H1 (cell line): ENCODE measurements at regions not wholly inside any gene's neighbourhood (a gene's known extent, or its start where the extent isn't known, plus 50 kb on each side); places are given as distances from the start of the nearest gene placed in this dataset.

Experiments
- CTCF ChIA-PET: fragments of 300-600 bp; sonication (Branson Sonifier 250); formaldehyde crosslinking; loops from one replicate; lab custom pipeline; 2021; ENCODE audit not compliant: partially characterized antibody; lab: Charles Lee
- POLR2A ChIA-PET: fragments of 300-600 bp; sonication (Branson Sonifier 250); formaldehyde crosslinking; loops from one replicate; lab custom pipeline; 2021; ENCODE audit warnings: inconsistent platforms; ENCODE audit not compliant: partially characterized antibody; lab: Charles Lee
- DNase-seq, 2 experiments: peaks; one replicate each; pipeline versions ENCODE4 v3.0.0 to v3.0.0-alpha.2; 2010 to 2022; ENCODE audit warnings: low spot score in 2 of 2, low read depth in 1 of 2, mixed read lengths in 1 of 2
- FAIRE-seq: peaks from 2 replicates; lab custom pipeline; 2011; peaks lifted over from hg19 to GRCh38; lab: Jason Lieb, UNC
- H2AFZ ChIP-seq: 2 replicates; pipeline ENCODE4 v1.8.1; 2012; ENCODE audit warnings: low read length, inconsistent platforms
- H2AK5ac ChIP-seq: 2 replicates; pipeline ENCODE4 v1.6.1; 2013; ENCODE audit warnings: low read depth, low read length
- H2BK120ac ChIP-seq: replicated peaks from 2 replicates; pipeline ENCODE3; 2013; ENCODE audit warnings: low read depth, low read length, inconsistent platforms
- H2BK12ac ChIP-seq: 2 replicates; pipeline ENCODE4 v1.6.1; 2013; ENCODE audit warnings: low read depth, low read length
- H2BK15ac ChIP-seq: 2 replicates; pipeline ENCODE4 v1.6.1; 2013; ENCODE audit warnings: low read length
- H2BK20ac ChIP-seq: 2 replicates; pipeline ENCODE4 v1.6.1; 2013; ENCODE audit warnings: low read length
- H2BK5ac ChIP-seq: 2 replicates; pipeline ENCODE4 v1.6.1; 2013; ENCODE audit warnings: low read depth, low read length
- H3K14ac ChIP-seq: 2 replicates; pipeline ENCODE4 v1.6.1; 2013; ENCODE audit warnings: inconsistent platforms; ENCODE audit not compliant: insufficient read length
- H3K18ac ChIP-seq: 2 replicates; pipeline ENCODE4 v1.6.1; 2013; ENCODE audit warnings: low read length; ENCODE audit errors: extremely low read depth
- H3K23ac ChIP-seq: 2 replicates; pipeline ENCODE4 v1.6.1; 2013; ENCODE audit warnings: inconsistent platforms; ENCODE audit not compliant: insufficient read length
- H3K23me2 ChIP-seq: 2 replicates; pipeline ENCODE4 v1.6.1; 2013; ENCODE audit warnings: low read depth, low read length
- H3K27ac ChIP-seq: 2 replicates; pipeline ENCODE4 v1.6.1; 2011; ENCODE audit warnings: low read depth, low read length, inconsistent platforms
- H3K27me3 ChIP-seq, 4 experiments: replicated peaks in 1 of 4; 1 replicate in 1 of 4; 2 replicates in 3 of 4; pipeline versions ENCODE4 v1.6.1 to v1.8.1; 2011 to 2013; ENCODE audit warnings: low read length in 3 of 4, mild to moderate bottlenecking in 3 of 4, inconsistent platforms in 2 of 4, mixed read lengths in 2 of 4, moderate library complexity in 1 of 4; ENCODE audit not compliant: control insufficient read depth in 3 of 4, insufficient read depth in 3 of 4; ENCODE audit errors: extremely low read depth in 1 of 4
- H3K36me3 ChIP-seq, 4 experiments: 2 replicates each; pipeline versions ENCODE4 v1.6.1 to v1.8.1; 2011 to 2013; ENCODE audit warnings: mild to moderate bottlenecking in 4 of 4, low read length in 3 of 4, moderate library complexity in 2 of 4, control low read depth in 1 of 4, inconsistent platforms in 1 of 4; ENCODE audit not compliant: insufficient read depth in 4 of 4, control insufficient read depth in 2 of 4
- H3K4ac ChIP-seq: replicated peaks from 2 replicates; pipeline ENCODE3; 2013; ENCODE audit warnings: low read length, low read depth, mixed read lengths, inconsistent platforms; ENCODE audit not compliant: insufficient read length
- H3K4me1 ChIP-seq, 4 experiments: replicated peaks in 1 of 4; 1 replicate in 1 of 4; 2 replicates in 3 of 4; pipeline versions ENCODE4 v1.6.1 to v1.8.1; 2011 to 2013; ENCODE audit warnings: low read length in 3 of 4, inconsistent platforms in 2 of 4, mixed read lengths in 1 of 4; ENCODE audit not compliant: insufficient read depth in 4 of 4, control insufficient read depth in 3 of 4
- H3K4me2 ChIP-seq, 2 experiments: 2 replicates each; pipeline versions ENCODE4 v1.6.1 to v1.8.1; 2011 to 2013; ENCODE audit warnings: low read depth in 2 of 2, low read length in 2 of 2, control low read depth in 1 of 2, inconsistent platforms in 1 of 2, mild to moderate bottlenecking in 1 of 2; ENCODE audit not compliant: insufficient read depth in 1 of 2
- H3K4me3 ChIP-seq, 4 experiments: fragments of 200-600, 300-600 bp in 1 of 4; sonication (generic), shearing (Covaris generic), sonication (Bioruptor Twin) in 1 of 4; 2 replicates each; pipeline versions ENCODE4 v1.5.1 to v1.8.1; 2011 to 2016; ENCODE audit warnings: low read length in 4 of 4, low read depth in 3 of 4, control low read depth in 2 of 4, inconsistent platforms in 2 of 4, mild to moderate bottlenecking in 2 of 4, mixed read lengths in 1 of 4, moderate library complexity in 1 of 4; ENCODE audit not compliant: insufficient read depth in 2 of 4; ENCODE audit errors: extremely low read depth in 1 of 4
- H3K56ac ChIP-seq: replicated peaks from 2 replicates; pipeline ENCODE3; 2013; ENCODE audit warnings: low read depth, mild to moderate bottlenecking, mixed read lengths, low read length, inconsistent platforms; ENCODE audit not compliant: insufficient read length
- H3K79me1 ChIP-seq: 2 replicates; pipeline ENCODE4 v1.6.1; 2013; ENCODE audit warnings: low read depth, low read length, control low read depth
- H3K79me2 ChIP-seq, 2 experiments: 2 replicates each; pipeline versions ENCODE4 v1.6.1 to v1.8.1; 2012 to 2013; ENCODE audit warnings: low read length in 2 of 2, mild to moderate bottlenecking in 2 of 2, inconsistent platforms in 1 of 2; ENCODE audit not compliant: insufficient read depth in 2 of 2, control insufficient read depth in 1 of 2
- H3K9ac ChIP-seq, 4 experiments: replicated peaks in 1 of 4; 1 replicate in 1 of 4; 2 replicates in 3 of 4; pipeline versions ENCODE4 v1.6.1 to v1.8.1; 2011 to 2013; ENCODE audit warnings: low read depth in 3 of 4, low read length in 3 of 4, control low read depth in 2 of 4, mild to moderate bottlenecking in 2 of 4, moderate library complexity in 2 of 4, inconsistent platforms in 1 of 4; ENCODE audit errors: extremely low read depth in 1 of 4
- H3K9me3 ChIP-seq, 2 experiments: 2 replicates each; pipeline versions ENCODE4 v1.6.1 to v1.8.1; 2012 to 2013; ENCODE audit warnings: mild to moderate bottlenecking in 2 of 2, moderate library complexity in 2 of 2, control low read depth in 1 of 2, inconsistent platforms in 1 of 2, low read depth in 1 of 2, low read length in 1 of 2, mixed read lengths in 1 of 2; ENCODE audit not compliant: insufficient read depth in 2 of 2
- H4K20me1 ChIP-seq, 2 experiments: replicated peaks in 1 of 2; 2 replicates each; pipeline versions ENCODE3 to v1.8.1; 2011 to 2013; ENCODE audit warnings: inconsistent platforms in 2 of 2, low read length in 2 of 2, mild to moderate bottlenecking in 1 of 2; ENCODE audit not compliant: insufficient read depth in 2 of 2, control insufficient read depth in 1 of 2
- H4K5ac ChIP-seq: 2 replicates; pipeline ENCODE4 v1.6.1; 2013; ENCODE audit warnings: low read length, low read depth, mixed read lengths, inconsistent platforms; ENCODE audit not compliant: insufficient read length
- H4K8ac ChIP-seq: 2 replicates; pipeline ENCODE4 v1.8.0; 2013; ENCODE audit warnings: mild to moderate bottlenecking, moderate library complexity, low read length, inconsistent platforms; ENCODE audit not compliant: insufficient read depth; ENCODE audit errors: extremely low read depth
- H4K91ac ChIP-seq: replicated peaks from 2 replicates; pipeline ENCODE3; 2013; ENCODE audit warnings: low read length, mixed read lengths, inconsistent platforms; ENCODE audit not compliant: insufficient read length
- CBX8 ChIP-seq: fragments of 300-800, 300-1000 bp; sonication (generic); IDR thresholded peaks from 2 replicates; pipeline ENCODE4 v1.7.1; 2016; ENCODE audit warnings: low read depth, low read length, borderline replicate concordance
- GABPA ChIP-seq: IDR thresholded peaks from 2 replicates; pipeline ENCODE4 v1.6.1; 2011; ENCODE audit warnings: mild to moderate bottlenecking, low read length, moderate library complexity, borderline replicate concordance; ENCODE audit not compliant: insufficient read depth
- WGBS, 2 experiments: shearing (Covaris generic) in 1 of 2; methylation state at CpG; one replicate each; pipeline versions ENCODE4 v1.1.6 to v1.1.7; 2013 to 2015; ENCODE audit warnings: low lambda C conversion rate in 2 of 2, mixed read lengths in 2 of 2, inconsistent platforms in 1 of 2, low coverage in 1 of 2, missing lambda C conversion rate in 1 of 2; ENCODE audit not compliant: insufficient replicate concordance in 2 of 2, insufficient coverage in 1 of 2, insufficient read length in 1 of 2; ENCODE audit errors: extremely low coverage in 1 of 2, missing lambda C conversion rate in 1 of 2; 5-methylcytosine and 5-hydroxymethylcytosine counted together

DNA sequence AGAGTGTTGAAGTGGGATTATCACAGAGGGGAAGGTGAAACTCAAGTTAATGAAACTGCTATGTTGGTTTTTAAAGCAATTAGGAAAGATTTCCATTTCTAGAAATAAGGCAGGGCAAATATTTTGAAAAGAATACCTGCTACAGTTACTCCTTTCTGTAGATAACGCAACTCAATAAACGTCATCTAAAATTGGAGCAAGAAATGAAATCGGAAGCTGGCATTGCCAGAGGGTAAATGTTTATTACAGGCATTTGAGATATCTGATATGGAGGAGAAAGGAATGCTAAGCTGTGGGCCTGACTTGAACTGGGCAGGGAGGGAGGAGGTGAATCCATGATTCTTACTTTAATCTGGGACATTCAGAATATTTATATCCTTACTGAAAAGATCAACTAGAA lies 217.0 kb upstream of the ADARB2 start:
- Histone ChIP-seq H4K5ac (no peak overlapping the region), H2BK15ac (no peak overlapping the region), H3K14ac (no peak overlapping the region), H2BK12ac (no peak overlapping the region), H3K79me1 (no peaks in the 10 kb centered on the region), H3K23me2 (no peaks in the 10 kb centered on the region), H3K4me3 (no peak overlapping the region), H3K4me2 (no peak overlapping the region), H3K27me3 (no peaks in the 10 kb centered on the region), H3K56ac (no peak overlapping the region), H3K9me3 (no peaks in the 10 kb centered on the region), H3K36me3 (no peaks in the 10 kb centered on the region), H3K23ac (no peak overlapping the region), H3K79me2 (no peaks in the 10 kb centered on the region), H3K4me1 (no peaks in the 10 kb centered on the region), H4K8ac (no peak overlapping the region), H3K27ac (no peak overlapping the region), H3K18ac (no peak overlapping the region), H2AFZ (no peak overlapping the region), H3K9ac (no peak overlapping the region), H4K91ac (no peak overlapping the region), H2BK5ac (no peak overlapping the region), H2BK20ac (no peak overlapping the region), H2AK5ac (no peak overlapping the region), H2BK120ac (no peak overlapping the region), H4K20me1 (no peaks in the 10 kb centered on the region), H3K4ac (no peak overlapping the region)
- 92% methylated on average over 3 of the region's 3 CpGs; no CpG with 5 or more reads in 1 of the 2 experiments for WGBS, 2 experiments
- CTCF ChIA-PET, result interaction anchor here (0.8 kb wide), 1 partner anchor 20 kb away, joined by 3 read pairs; no protein-coding TSS in a partner anchor
- no peak for FAIRE-seq
- POLR2A ChIA-PET, result no interaction called here
- DNase-seq, result no peak
- TF ChIP-seq CBX8 (no peak), GABPA (no peak)
